A549 (cell line): ENCODE measurements at regions not wholly inside any gene's neighbourhood (a gene's known extent, or its start where the extent isn't known, plus 50 kb on each side); places are given as distances from the start of the nearest gene placed in this dataset.

Source experiments
- CHD4 ChIP-seq: fragments of 200-600 bp; sonication (generic); IDR thresholded peaks from 2 replicates; pipeline ENCODE4 v1.6.1; 2016; ENCODE audit warnings: antibody characterized with exemption, mild to moderate bottlenecking, borderline replicate concordance
- CTCF ChIP-seq: fragments of >200 bp; sonication (Bioruptor Twin); formaldehyde crosslinking; IDR thresholded peaks from 3 replicates; pipeline ENCODE4 v1.5.1; 2016
- EP300 ChIP-seq, 2 experiments: fragments of >200 bp; sonication (Bioruptor Twin); formaldehyde crosslinking; IDR thresholded peaks; 2 replicates in 1 of 2; 3 replicates in 1 of 2; pipeline ENCODE4 v1.6.1; 2016 to 2017
- FOSL2 ChIP-seq, 2 experiments: fragments of 450-650 bp in 1 of 2; fragments of >200 bp in 1 of 2; sonication (Bioruptor Twin) in 1 of 2; formaldehyde crosslinking; IDR thresholded peaks; 2 replicates each; pipeline versions ENCODE4 v1.5.0 to v1.6.1; 2016 to 2020; ENCODE audit warnings: mild to moderate bottlenecking in 1 of 2, moderate library complexity in 1 of 2
- JUNB ChIP-seq: fragments of >200 bp; sonication (Bioruptor Twin); formaldehyde crosslinking; IDR thresholded peaks from 2 replicates; pipeline ENCODE4 v1.6.1; 2016
- PHF8 ChIP-seq: fragments of 200-600 bp; sonication (generic); IDR thresholded peaks from 2 replicates; pipeline ENCODE4 v1.6.1; 2016; ENCODE audit warnings: low read depth, mild to moderate bottlenecking, antibody characterized with exemption, moderate library complexity, borderline replicate concordance
- RAD21 ChIP-seq, 2 experiments: fragments of >200 bp in 1 of 2; sonication (Bioruptor Twin) in 1 of 2; formaldehyde crosslinking in 1 of 2; IDR thresholded peaks in 1 of 2; conservative IDR thresholded peaks in 1 of 2; 2 replicates in 1 of 2; 3 replicates in 1 of 2; pipeline ENCODE4 v1.6.1; 2012 to 2018; ENCODE audit warnings: inconsistent platforms in 1 of 2
- RARB ChIP-seq: fragments of 250-450 bp; sonication (Bioruptor Pico); IDR thresholded peaks from 2 replicates; pipeline ENCODE4 v1.8.0; 2021; ENCODE audit warnings: mild to moderate bottlenecking, moderate library complexity
- REST ChIP-seq: fragments of 200-600 bp; sonication (generic); IDR thresholded peaks from 2 replicates; pipeline ENCODE4 v1.6.1; 2016; ENCODE audit warnings: antibody characterized with exemption, mild to moderate bottlenecking, moderate library complexity
- SREBF2 ChIP-seq: fragments of 450-650 bp; IDR thresholded peaks from 2 replicates; pipeline ENCODE4 v1.6.1; 2014; ENCODE audit warnings: mild to moderate bottlenecking, moderate library complexity
- USF2 ChIP-seq: fragments of 450-650 bp; IDR thresholded peaks from 2 replicates; pipeline ENCODE4 v1.6.1; 2014; ENCODE audit warnings: antibody characterized with exemption

- TF ChIP-seq PHF8, result no peak
- no peak for TF ChIP-seq CHD4
- TF ChIP-seq CTCF, result no peak
- TF ChIP-seq REST, result no peak
- no peak for TF ChIP-seq RAD21 (conservative IDR thresholded peaks at IDR 0.05 in 1 of 2, IDR thresholded peaks at IDR 0.05 in 1 of 2)
- no peak for TF ChIP-seq SREBF2
- TF ChIP-seq FOSL2 (IDR thresholded peaks at IDR 0.05), result no peak
- peak; percentile 34; the same call in 1 of the 2 replicates for TF ChIP-seq FOSL2 (CRISPR knock-in tag; IDR thresholded peaks at IDR 0.05)
- TF ChIP-seq USF2, result peak; percentile 68
- no peak for TF ChIP-seq JUNB
- TF ChIP-seq EP300 (IDR thresholded peaks at IDR 0.05), result no peak
- TF ChIP-seq RARB (CRISPR knock-in tag), result no peak
These were observed 50.8 kb upstream of the SETD7 start for GRCh38 chr4:139606579-139607501.
